GM12892 (cell line): ENCODE measurements at regions not wholly inside any gene's neighbourhood (a gene's known extent, or its start where the extent isn't known, plus 50 kb on each side); places are given as distances from the start of the nearest gene placed in this dataset.

Source experiments
- POLR2A ChIP-seq: IDR thresholded peaks from 2 replicates; pipeline ENCODE4 v1.6.1; 2011; ENCODE audit warnings: low read depth, low read length, control low read depth
- POLR2AphosphoS5 ChIP-seq: IDR thresholded peaks from 2 replicates; pipeline ENCODE4 v1.6.1; 2011; ENCODE audit warnings: low read depth, low read length, control low read depth
- TAF1 ChIP-seq: IDR thresholded peaks from 2 replicates; pipeline ENCODE4 v1.6.1; 2011; ENCODE audit warnings: low read depth, mild to moderate bottlenecking, control low read depth, low read length, borderline replicate concordance

- no peak for TF ChIP-seq TAF1
- TF ChIP-seq POLR2A, result no peak
- TF ChIP-seq POLR2AphosphoS5, result no peak
Observed at GRCh38 chr7:46257761-46258448, 336.8 kb upstream of the IGFBP3 start.
